ENCODE measurements at regions not wholly inside any gene's neighbourhood (a gene's known extent, or its start where the extent isn't known, plus 50 kb on each side); places are given as distances from the start of the nearest gene placed in this dataset.

DNA sequence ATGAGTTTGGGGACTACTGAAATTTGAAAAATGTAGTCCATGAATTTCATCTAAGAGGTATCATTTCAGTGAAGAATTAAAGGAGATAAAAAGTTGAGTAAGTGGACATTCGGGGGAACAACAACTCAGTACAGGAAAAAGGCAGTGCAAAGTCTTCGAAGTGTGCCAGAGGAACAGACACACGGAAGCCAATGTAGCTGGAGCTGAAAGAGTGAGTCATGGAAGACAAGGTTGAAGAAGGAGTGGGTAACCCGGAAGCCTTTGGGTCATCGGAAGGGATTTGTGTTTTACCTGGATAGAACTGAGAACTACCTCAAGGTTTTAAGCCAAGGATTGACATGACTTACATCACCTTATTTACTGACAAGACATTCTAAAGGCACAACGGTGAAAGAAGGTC, 733.4 kb downstream of the NCAM2 start:
- Mint-ChIP-seq H3K36me3 (no peaks in the 10 kb centered on the region), H3K9me3 (no peaks in the 10 kb centered on the region), H3K27ac (no peak overlapping the region), H3K27me3 (ENCODE audit: low read depth) (no peaks in the 10 kb centered on the region), H3K4me3 (no peak overlapping the region), H3K4me1 (no peaks in the 10 kb centered on the region)
- DNase-seq (ENCODE audit: low spot score), result no peak
- no peak for ATAC-seq
- TF ChIP-seq ELF4 (CRISPR knock-in tag; IDR thresholded peaks at IDR 0.05; ENCODE audit: low read depth), result no peak
- TF ChIP-seq NR2C2 (CRISPR knock-in tag; IDR thresholded peaks at IDR 0.05), result no peak
- TF ChIP-seq GRHL2 (CRISPR knock-in tag; IDR thresholded peaks at IDR 0.05; ENCODE audit: insufficient replicate concordance, severe bottlenecking), result no peak
- TF ChIP-seq, protein P1, sequence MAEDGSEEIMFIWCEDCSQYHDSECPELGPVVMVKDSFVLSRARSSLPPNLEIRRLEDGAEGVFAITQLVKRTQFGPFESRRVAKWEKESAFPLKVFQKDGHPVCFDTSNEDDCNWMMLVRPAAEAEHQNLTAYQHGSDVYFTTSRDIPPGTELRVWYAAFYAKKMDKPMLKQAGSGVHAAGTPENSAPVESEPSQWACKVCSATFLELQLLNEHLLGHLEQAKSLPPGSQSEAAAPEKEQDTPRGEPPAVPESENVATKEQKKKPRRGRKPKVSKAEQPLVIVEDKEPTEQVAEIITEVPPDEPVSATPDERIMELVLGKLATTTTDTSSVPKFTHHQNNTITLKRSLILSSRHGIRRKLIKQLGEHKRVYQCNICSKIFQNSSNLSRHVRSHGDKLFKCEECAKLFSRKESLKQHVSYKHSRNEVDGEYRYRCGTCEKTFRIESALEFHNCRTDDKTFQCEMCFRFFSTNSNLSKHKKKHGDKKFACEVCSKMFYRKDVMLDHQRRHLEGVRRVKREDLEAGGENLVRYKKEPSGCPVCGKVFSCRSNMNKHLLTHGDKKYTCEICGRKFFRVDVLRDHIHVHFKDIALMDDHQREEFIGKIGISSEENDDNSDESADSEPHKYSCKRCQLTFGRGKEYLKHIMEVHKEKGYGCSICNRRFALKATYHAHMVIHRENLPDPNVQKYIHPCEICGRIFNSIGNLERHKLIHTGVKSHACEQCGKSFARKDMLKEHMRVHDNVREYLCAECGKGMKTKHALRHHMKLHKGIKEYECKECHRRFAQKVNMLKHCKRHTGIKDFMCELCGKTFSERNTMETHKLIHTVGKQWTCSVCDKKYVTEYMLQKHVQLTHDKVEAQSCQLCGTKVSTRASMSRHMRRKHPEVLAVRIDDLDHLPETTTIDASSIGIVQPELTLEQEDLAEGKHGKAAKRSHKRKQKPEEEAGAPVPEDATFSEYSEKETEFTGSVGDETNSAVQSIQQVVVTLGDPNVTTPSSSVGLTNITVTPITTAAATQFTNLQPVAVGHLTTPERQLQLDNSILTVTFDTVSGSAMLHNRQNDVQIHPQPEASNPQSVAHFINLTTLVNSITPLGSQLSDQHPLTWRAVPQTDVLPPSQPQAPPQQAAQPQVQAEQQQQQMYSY (CRISPR knock-in tag; IDR thresholded peaks at IDR 0.05), result no peak
- TF ChIP-seq ZNF281 (CRISPR knock-in tag; IDR thresholded peaks at IDR 0.05), result no peak
- TF ChIP-seq FOXJ3 (CRISPR knock-in tag; IDR thresholded peaks at IDR 0.05; ENCODE audit: borderline replicate concordance), result no peak
- no peak for TF ChIP-seq IRF1 (CRISPR knock-in tag; IDR thresholded peaks at IDR 0.05)
- TF ChIP-seq ETV6 (CRISPR knock-in tag; IDR thresholded peaks at IDR 0.05), result no peak
- no peak for TF ChIP-seq HMGA2 (CRISPR knock-in tag; IDR thresholded peaks at IDR 0.05)
- TF ChIP-seq ZSCAN18 (CRISPR knock-in tag; IDR thresholded peaks at IDR 0.05), result no peak
- TF ChIP-seq PRRX2 (CRISPR knock-in tag; IDR thresholded peaks at IDR 0.05), result no peak
- TF ChIP-seq, protein P2, sequence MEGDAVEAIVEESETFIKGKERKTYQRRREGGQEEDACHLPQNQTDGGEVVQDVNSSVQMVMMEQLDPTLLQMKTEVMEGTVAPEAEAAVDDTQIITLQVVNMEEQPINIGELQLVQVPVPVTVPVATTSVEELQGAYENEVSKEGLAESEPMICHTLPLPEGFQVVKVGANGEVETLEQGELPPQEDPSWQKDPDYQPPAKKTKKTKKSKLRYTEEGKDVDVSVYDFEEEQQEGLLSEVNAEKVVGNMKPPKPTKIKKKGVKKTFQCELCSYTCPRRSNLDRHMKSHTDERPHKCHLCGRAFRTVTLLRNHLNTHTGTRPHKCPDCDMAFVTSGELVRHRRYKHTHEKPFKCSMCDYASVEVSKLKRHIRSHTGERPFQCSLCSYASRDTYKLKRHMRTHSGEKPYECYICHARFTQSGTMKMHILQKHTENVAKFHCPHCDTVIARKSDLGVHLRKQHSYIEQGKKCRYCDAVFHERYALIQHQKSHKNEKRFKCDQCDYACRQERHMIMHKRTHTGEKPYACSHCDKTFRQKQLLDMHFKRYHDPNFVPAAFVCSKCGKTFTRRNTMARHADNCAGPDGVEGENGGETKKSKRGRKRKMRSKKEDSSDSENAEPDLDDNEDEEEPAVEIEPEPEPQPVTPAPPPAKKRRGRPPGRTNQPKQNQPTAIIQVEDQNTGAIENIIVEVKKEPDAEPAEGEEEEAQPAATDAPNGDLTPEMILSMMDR (IDR thresholded peaks at IDR 0.05), result no peak
- no peak for TF ChIP-seq ERG (CRISPR knock-in tag; IDR thresholded peaks at IDR 0.05)
- no peak for TF ChIP-seq ZNF396 (CRISPR knock-in tag; IDR thresholded peaks at IDR 0.05; ENCODE audit: borderline replicate concordance)
- no peak for TF ChIP-seq NR3C1 (CRISPR knock-in tag; conservative IDR thresholded peaks at IDR 0.05; ENCODE audit: low read depth)
- no peak for TF ChIP-seq TCF7 (CRISPR knock-in tag; IDR thresholded peaks at IDR 0.05; ENCODE audit: low read depth)
- no peak for TF ChIP-seq TEAD4 (CRISPR knock-in tag; IDR thresholded peaks at IDR 0.05)
- no peak for TF ChIP-seq CREB1 (CRISPR knock-in tag; IDR thresholded peaks at IDR 0.05)
- TF ChIP-seq GTF2I (CRISPR knock-in tag; conservative IDR thresholded peaks at IDR 0.05), result no peak
- no peak for TF ChIP-seq E2F4 (CRISPR knock-in tag; IDR thresholded peaks at IDR 0.05; ENCODE audit: borderline replicate concordance, low read depth)
- POLR2A ChIA-PET, result no interaction called here
- CTCF ChIA-PET, result no interaction called here

Data from WTC11 (cell line).